ENCODE measurements at regions not wholly inside any gene's neighbourhood (a gene's known extent, or its start where the extent isn't known, plus 50 kb on each side); places are given as distances from the start of the nearest gene placed in this dataset.
"Not testable (repeated sequence)": the region's sequence is repeated elsewhere in the genome, so short reads cannot be mapped to it uniquely, and the experiment has no call there.

GRCh38 chr5:113742639-113743038 is 229.1 kb downstream of the YTHDC2 start:
- no peak overlapping the region for H3K4me3 ChIP-seq (replicated peaks; ENCODE audit: low read depth, low read length)
- TF ChIP-seq, protein P1, sequence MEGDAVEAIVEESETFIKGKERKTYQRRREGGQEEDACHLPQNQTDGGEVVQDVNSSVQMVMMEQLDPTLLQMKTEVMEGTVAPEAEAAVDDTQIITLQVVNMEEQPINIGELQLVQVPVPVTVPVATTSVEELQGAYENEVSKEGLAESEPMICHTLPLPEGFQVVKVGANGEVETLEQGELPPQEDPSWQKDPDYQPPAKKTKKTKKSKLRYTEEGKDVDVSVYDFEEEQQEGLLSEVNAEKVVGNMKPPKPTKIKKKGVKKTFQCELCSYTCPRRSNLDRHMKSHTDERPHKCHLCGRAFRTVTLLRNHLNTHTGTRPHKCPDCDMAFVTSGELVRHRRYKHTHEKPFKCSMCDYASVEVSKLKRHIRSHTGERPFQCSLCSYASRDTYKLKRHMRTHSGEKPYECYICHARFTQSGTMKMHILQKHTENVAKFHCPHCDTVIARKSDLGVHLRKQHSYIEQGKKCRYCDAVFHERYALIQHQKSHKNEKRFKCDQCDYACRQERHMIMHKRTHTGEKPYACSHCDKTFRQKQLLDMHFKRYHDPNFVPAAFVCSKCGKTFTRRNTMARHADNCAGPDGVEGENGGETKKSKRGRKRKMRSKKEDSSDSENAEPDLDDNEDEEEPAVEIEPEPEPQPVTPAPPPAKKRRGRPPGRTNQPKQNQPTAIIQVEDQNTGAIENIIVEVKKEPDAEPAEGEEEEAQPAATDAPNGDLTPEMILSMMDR (IDR thresholded peaks at IDR 0.05; ENCODE audit: low read depth, low read length, missing control alignments): no peak
- DNase-seq (ENCODE audit: extremely low read depth, low read depth): no peak

- TF ChIP-seq, protein P1 (IDR thresholded peaks at IDR 0.05; ENCODE audit: low read depth, low read length, missing control alignments): no peak
- H3K4me3 ChIP-seq (replicated peaks; ENCODE audit: low read depth, low read length): no peak overlapping the region
- no peak for DNase-seq (ENCODE audit: extremely low read depth, low read depth)
Observed at GRCh38 chr5:113748403-113748802, 234.9 kb downstream of the YTHDC2 start.

GRCh38 chr5:113749334-113749733 is 235.8 kb downstream of the YTHDC2 start:
- TF ChIP-seq, protein P1 (IDR thresholded peaks at IDR 0.05; ENCODE audit: low read depth, low read length, missing control alignments): no peak
- DNase-seq (ENCODE audit: extremely low read depth, low read depth): no peak

GRCh38 chr5:113753182-113753581 is 239.7 kb downstream of the YTHDC2 start:
- H3K4me3 ChIP-seq (replicated peaks; ENCODE audit: low read depth, low read length); DNase-seq (ENCODE audit: extremely low read depth, low read depth): not testable (repeated sequence)

More at GRCh38 chr5:113749334-113749733, 235.8 kb downstream of the YTHDC2 start:
- H3K4me3 ChIP-seq (replicated peaks; ENCODE audit: low read depth, low read length): no peak overlapping the region

GRCh38 chr5:113755516-113755915 is 242.0 kb downstream of the YTHDC2 start:
- no peak for DNase-seq (ENCODE audit: extremely low read depth, low read depth)
- TF ChIP-seq, protein P1 (IDR thresholded peaks at IDR 0.05; ENCODE audit: low read depth, low read length, missing control alignments): no peak

GRCh38 chr5:113757508-113757907 is 244.0 kb downstream of the YTHDC2 start:
- DNase-seq (ENCODE audit: extremely low read depth, low read depth): no peak
- no peak overlapping the region for H3K4me3 ChIP-seq (replicated peaks; ENCODE audit: low read depth, low read length)
- TF ChIP-seq, protein P1 (IDR thresholded peaks at IDR 0.05; ENCODE audit: low read depth, low read length, missing control alignments): no peak

More at GRCh38 chr5:113755516-113755915, 242.0 kb downstream of the YTHDC2 start:
- H3K4me3 ChIP-seq (replicated peaks; ENCODE audit: low read depth, low read length): no peak overlapping the region

DNA sequence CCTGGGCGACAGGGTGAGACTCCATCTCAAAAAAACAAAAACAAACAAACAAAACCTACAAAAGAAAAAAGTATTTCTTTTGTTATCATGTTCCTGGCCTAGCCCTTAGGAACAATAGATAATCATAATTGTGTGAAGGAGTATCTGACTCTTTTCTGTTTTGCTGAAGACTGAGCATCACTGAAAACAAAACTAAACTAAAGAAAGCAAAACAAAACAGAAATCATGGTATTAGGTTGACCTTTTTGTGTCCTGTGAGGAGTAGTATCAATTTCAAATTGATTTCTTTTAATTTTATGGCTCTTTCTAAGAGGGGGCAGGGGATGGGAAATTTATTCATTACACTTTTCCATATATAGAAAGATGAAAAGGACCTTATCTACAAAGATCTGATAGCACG is 246.0 kb downstream of the YTHDC2 start:
- TF ChIP-seq, protein P1 (IDR thresholded peaks at IDR 0.05; ENCODE audit: low read depth, low read length, missing control alignments): no peak
- no peak for DNase-seq (ENCODE audit: extremely low read depth, low read depth)
- no peak overlapping the region for H3K4me3 ChIP-seq (replicated peaks; ENCODE audit: low read depth, low read length)

Measured in HFF-Myc (cell line).